ENCODE measurements at regions not wholly inside any gene's neighbourhood (a gene's known extent, or its start where the extent isn't known, plus 50 kb on each side); places are given as distances from the start of the nearest gene placed in this dataset.

DNA sequence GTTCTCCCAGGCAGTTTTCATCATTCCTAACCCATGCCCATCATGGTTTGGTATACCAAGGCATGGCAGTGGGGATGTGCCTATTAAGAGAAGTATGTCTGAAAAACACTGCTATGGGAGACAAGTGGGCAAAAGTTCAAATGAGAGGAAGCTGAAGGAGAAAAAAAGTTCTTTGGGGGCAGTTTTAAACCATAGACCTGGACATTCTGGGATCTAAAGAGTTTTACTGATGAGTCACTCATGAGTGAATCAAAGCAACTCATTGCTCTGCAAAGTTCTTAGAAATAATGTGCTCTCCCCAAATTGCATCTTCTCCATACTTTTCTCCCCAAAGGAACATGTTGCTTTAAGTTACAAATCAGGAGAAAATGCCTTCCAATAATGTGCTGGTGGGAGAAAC is 256.9 kb upstream of the MTPN start:
- no peaks in the 10 kb centered on the region for H3K4me1 ChIP-seq (ENCODE audit: control insufficient read depth in 4 of 4, insufficient read depth in 4 of 4, low read length in 3 of 4)
- no peak for TF ChIP-seq GABPA (IDR thresholded peaks at IDR 0.05 in 1 of 2, conservative IDR thresholded peaks at IDR 0.05 in 1 of 2)
- no peak for TF ChIP-seq YY1 (IDR thresholded peaks at IDR 0.05)
- TF ChIP-seq RAD21 (IDR thresholded peaks at IDR 0.05), result no peak
- TF ChIP-seq SP1 (IDR thresholded peaks at IDR 0.05), result no peak
- TF ChIP-seq, protein P1, sequence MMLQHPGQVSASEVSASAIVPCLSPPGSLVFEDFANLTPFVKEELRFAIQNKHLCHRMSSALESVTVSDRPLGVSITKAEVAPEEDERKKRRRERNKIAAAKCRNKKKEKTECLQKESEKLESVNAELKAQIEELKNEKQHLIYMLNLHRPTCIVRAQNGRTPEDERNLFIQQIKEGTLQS (IDR thresholded peaks at IDR 0.05), result no peak
- no peak for TF ChIP-seq RXRA (IDR thresholded peaks at IDR 0.05)
- TF ChIP-seq JUND (IDR thresholded peaks at IDR 0.05), result no peak
- TF ChIP-seq NR2F2 (IDR thresholded peaks at IDR 0.05), result no peak
- no peak for TF ChIP-seq TAF1 (conservative IDR thresholded peaks at IDR 0.05)
- TF ChIP-seq, protein P2, sequence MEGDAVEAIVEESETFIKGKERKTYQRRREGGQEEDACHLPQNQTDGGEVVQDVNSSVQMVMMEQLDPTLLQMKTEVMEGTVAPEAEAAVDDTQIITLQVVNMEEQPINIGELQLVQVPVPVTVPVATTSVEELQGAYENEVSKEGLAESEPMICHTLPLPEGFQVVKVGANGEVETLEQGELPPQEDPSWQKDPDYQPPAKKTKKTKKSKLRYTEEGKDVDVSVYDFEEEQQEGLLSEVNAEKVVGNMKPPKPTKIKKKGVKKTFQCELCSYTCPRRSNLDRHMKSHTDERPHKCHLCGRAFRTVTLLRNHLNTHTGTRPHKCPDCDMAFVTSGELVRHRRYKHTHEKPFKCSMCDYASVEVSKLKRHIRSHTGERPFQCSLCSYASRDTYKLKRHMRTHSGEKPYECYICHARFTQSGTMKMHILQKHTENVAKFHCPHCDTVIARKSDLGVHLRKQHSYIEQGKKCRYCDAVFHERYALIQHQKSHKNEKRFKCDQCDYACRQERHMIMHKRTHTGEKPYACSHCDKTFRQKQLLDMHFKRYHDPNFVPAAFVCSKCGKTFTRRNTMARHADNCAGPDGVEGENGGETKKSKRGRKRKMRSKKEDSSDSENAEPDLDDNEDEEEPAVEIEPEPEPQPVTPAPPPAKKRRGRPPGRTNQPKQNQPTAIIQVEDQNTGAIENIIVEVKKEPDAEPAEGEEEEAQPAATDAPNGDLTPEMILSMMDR (IDR thresholded peaks at IDR 0.05; ENCODE audit: low read depth, low read length, missing input control), result no peak
- TF ChIP-seq FOXA1 (IDR thresholded peaks at IDR 0.05), result no peak
- TF ChIP-seq HNF4G (IDR thresholded peaks at IDR 0.05), result no peak
- no peak for TF ChIP-seq FOXA2 (IDR thresholded peaks at IDR 0.05)
- TF ChIP-seq, protein P3, sequence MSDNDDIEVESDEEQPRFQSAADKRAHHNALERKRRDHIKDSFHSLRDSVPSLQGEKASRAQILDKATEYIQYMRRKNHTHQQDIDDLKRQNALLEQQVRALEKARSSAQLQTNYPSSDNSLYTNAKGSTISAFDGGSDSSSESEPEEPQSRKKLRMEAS (IDR thresholded peaks at IDR 0.05), result no peak
- no peak for TF ChIP-seq HNF4A (conservative IDR thresholded peaks at IDR 0.05)
- no peak for TF ChIP-seq EGR1 (IDR thresholded peaks at IDR 0.05; ENCODE audit: low read depth in 2 of 2)
- TF ChIP-seq, protein P4, sequence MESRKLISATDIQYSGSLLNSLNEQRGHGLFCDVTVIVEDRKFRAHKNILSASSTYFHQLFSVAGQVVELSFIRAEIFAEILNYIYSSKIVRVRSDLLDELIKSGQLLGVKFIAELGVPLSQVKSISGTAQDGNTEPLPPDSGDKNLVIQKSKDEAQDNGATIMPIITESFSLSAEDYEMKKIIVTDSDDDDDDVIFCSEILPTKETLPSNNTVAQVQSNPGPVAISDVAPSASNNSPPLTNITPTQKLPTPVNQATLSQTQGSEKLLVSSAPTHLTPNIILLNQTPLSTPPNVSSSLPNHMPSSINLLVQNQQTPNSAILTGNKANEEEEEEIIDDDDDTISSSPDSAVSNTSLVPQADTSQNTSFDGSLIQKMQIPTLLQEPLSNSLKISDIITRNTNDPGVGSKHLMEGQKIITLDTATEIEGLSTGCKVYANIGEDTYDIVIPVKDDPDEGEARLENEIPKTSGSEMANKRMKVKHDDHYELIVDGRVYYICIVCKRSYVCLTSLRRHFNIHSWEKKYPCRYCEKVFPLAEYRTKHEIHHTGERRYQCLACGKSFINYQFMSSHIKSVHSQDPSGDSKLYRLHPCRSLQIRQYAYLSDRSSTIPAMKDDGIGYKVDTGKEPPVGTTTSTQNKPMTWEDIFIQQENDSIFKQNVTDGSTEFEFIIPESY (IDR thresholded peaks at IDR 0.05), result no peak
- TF ChIP-seq, protein P5, sequence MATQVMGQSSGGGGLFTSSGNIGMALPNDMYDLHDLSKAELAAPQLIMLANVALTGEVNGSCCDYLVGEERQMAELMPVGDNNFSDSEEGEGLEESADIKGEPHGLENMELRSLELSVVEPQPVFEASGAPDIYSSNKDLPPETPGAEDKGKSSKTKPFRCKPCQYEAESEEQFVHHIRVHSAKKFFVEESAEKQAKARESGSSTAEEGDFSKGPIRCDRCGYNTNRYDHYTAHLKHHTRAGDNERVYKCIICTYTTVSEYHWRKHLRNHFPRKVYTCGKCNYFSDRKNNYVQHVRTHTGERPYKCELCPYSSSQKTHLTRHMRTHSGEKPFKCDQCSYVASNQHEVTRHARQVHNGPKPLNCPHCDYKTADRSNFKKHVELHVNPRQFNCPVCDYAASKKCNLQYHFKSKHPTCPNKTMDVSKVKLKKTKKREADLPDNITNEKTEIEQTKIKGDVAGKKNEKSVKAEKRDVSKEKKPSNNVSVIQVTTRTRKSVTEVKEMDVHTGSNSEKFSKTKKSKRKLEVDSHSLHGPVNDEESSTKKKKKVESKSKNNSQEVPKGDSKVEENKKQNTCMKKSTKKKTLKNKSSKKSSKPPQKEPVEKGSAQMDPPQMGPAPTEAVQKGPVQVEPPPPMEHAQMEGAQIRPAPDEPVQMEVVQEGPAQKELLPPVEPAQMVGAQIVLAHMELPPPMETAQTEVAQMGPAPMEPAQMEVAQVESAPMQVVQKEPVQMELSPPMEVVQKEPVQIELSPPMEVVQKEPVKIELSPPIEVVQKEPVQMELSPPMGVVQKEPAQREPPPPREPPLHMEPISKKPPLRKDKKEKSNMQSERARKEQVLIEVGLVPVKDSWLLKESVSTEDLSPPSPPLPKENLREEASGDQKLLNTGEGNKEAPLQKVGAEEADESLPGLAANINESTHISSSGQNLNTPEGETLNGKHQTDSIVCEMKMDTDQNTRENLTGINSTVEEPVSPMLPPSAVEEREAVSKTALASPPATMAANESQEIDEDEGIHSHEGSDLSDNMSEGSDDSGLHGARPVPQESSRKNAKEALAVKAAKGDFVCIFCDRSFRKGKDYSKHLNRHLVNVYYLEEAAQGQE (IDR thresholded peaks at IDR 0.05), result no peak
- H3K27ac ChIP-seq (ENCODE audit: low read depth in 1 of 2, low read length in 2 of 2), result no peak overlapping the region
- H3K9ac ChIP-seq (ENCODE audit: low read depth in 1 of 2, low read length in 2 of 2), result no peak overlapping the region
- peaks cover 0 to 3% (median 0%) of the 10 kb centered on the region in 4 donors for H3K9me3 ChIP-seq (ENCODE audit: control insufficient read depth in 4 of 4, low read length in 3 of 4)
- no peak for DNase-seq (ENCODE audit: low spot score)
- H3K4me3 ChIP-seq (ENCODE audit: low read depth in 1 of 3, low read length in 3 of 3), result no peak overlapping the region
- no peaks in the 10 kb centered on the region for H3K36me3 ChIP-seq (ENCODE audit: control insufficient read depth in 4 of 4, insufficient read depth in 3 of 4, low read depth in 1 of 4, low read length in 3 of 4)
- H3K27me3 ChIP-seq (ENCODE audit: control insufficient read depth in 4 of 4, insufficient read depth in 4 of 4, low read length in 3 of 4), result no peaks in the 10 kb centered on the region

All from liver (tissue), 7 donors.